ENCODE measurements at regions not wholly inside any gene's neighbourhood (a gene's known extent, or its start where the extent isn't known, plus 50 kb on each side); places are given as distances from the start of the nearest gene placed in this dataset.
"Not testable (repeated sequence)": the region's sequence is repeated elsewhere in the genome, so short reads cannot be mapped to it uniquely, and the experiment has no call there.

DNA sequence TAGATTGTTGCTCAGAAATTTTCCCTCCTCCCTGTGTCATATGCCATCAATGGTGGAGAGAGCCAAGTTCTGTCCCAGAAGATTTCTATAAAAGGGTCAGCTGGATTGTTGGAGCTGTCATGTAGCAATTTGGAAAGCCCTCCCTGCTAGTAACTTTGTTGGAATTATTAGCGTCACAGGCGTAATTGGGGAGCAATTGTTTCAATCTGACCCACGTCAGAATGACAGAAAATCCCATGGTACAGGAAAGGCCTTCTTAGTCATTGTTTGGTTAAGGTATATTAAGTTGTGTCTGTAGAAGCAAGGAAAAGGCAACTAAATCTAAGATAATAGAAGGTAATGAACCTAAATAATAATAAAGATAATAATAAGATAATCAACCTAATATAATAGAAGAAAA lies 148.4 kb downstream of the PLK2 start:
- H3K36me3 ChIP-seq (ENCODE audit: control insufficient read depth, insufficient read depth, low read length), result no peaks in the 10 kb centered on the region
- no peaks in the 10 kb centered on the region for H3K9me3 ChIP-seq (ENCODE audit: control insufficient read depth, low read length)
- no peaks in the 10 kb centered on the region for H3K4me1 ChIP-seq (ENCODE audit: control insufficient read depth, insufficient read depth, low read length)
- H3K27me3 ChIP-seq (ENCODE audit: control insufficient read depth, insufficient read depth, low read length, poor library complexity, severe bottlenecking), result no peaks in the 10 kb centered on the region
- 95 to 100% methylated on average over 3 of the region's 3 CpGs for WGBS, 2 experiments
- H3K27ac ChIP-seq (ENCODE audit: insufficient read depth, low read depth, low read length, poor library complexity, severe bottlenecking), result no peak overlapping the region
- no peak overlapping the region for H3K4me3 ChIP-seq (ENCODE audit: insufficient read depth, low read depth, low read length)

DNA sequence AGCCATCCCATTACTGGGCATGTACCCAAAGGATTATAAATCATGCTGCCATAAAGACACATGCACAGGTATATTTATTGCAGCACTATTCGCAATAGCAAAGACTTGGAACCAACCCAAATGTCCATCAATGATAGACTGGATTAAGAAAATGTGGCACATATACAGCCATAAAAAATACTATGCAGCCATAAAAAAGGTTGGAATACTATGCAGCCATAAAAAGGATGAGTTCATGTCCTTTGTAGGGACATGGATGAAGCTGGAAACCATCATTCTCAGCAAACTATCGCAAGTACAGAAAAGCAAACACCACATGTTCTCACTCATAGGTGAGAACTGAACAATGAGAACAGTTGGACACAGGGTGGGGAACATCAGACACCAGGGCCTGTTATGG lies 151.5 kb downstream of the PLK2 start:
- H3K36me3 ChIP-seq (ENCODE audit: control insufficient read depth, insufficient read depth, low read length); H3K27ac ChIP-seq (ENCODE audit: insufficient read depth, low read depth, low read length, poor library complexity, severe bottlenecking); H3K9me3 ChIP-seq (ENCODE audit: control insufficient read depth, low read length); H3K4me3 ChIP-seq (ENCODE audit: insufficient read depth, low read depth, low read length); H3K27me3 ChIP-seq (ENCODE audit: control insufficient read depth, insufficient read depth, low read length, poor library complexity, severe bottlenecking); H3K4me1 ChIP-seq (ENCODE audit: control insufficient read depth, insufficient read depth, low read length): not testable (repeated sequence)
- 77 to 100% methylated on average over 1 to 2 of the region's 2 CpGs for WGBS, 2 experiments

DNA sequence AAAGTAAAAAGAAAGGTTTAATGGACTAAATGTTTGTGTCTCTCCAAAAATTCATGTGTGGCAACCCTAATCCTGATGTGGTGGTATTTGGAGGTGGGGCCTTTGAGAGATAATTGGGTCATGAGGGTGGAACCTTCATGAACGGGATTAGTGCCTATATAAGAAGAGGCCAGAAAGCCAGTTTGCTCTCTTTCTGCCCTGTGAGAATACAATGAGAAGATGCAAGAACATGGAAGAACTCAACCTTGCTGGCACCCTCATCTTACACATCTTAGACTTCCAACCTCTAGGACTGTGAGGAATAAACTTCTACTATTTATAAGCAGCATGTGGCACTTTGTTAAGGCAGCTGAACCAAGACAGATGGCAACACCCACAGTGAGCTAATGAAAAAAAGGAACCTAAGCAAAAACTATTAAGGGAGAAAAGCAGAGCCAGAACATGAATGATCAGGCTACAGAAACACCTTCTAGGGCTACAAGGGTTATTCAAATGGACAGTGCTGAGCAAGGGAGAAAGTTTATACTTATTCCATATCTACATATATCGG lies 159.5 kb downstream of the PLK2 start:
- Histone ChIP-seq H3K36me3 (ENCODE audit: control insufficient read depth, insufficient read depth, low read length) (no peaks in the 10 kb centered on the region), H3K4me1 (ENCODE audit: control insufficient read depth, insufficient read depth, low read length) (no peaks in the 10 kb centered on the region), H3K4me3 (ENCODE audit: insufficient read depth, low read depth, low read length) (no peak overlapping the region), H3K27ac (ENCODE audit: insufficient read depth, low read depth, low read length, poor library complexity, severe bottlenecking) (no peak overlapping the region), H3K9me3 (ENCODE audit: control insufficient read depth, low read length) (no peaks in the 10 kb centered on the region), H3K27me3 (ENCODE audit: control insufficient read depth, insufficient read depth, low read length, poor library complexity, severe bottlenecking) (no peaks in the 10 kb centered on the region)
- WGBS, 2 experiments, result 92 to 94% methylated on average over 2 of the region's 2 CpGs

DNA sequence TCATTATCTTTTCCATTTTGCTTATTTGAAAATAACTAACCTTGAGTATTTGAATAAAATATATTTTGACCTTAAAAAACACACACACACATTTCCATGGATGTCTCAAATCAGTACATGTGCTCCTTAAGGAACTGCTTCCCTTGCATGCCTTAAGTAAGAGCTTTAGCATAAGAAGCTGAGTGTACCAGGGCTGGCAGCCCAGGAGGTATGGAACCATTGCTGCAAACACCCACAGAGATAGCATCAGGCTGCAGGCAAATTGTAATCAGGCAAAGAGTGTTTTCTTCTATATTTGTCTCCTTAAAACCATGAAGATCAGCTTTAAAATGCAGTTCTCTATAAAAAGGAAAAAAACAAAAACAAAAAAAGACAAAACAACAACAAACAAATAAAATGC lies 160.6 kb downstream of the PLK2 start:
- H3K36me3 ChIP-seq (ENCODE audit: control insufficient read depth, insufficient read depth, low read length), result no peaks in the 10 kb centered on the region
- no peak overlapping the region for H3K4me3 ChIP-seq (ENCODE audit: insufficient read depth, low read depth, low read length)
- no peaks in the 10 kb centered on the region for H3K27me3 ChIP-seq (ENCODE audit: control insufficient read depth, insufficient read depth, low read length, poor library complexity, severe bottlenecking)
- H3K9me3 ChIP-seq (ENCODE audit: control insufficient read depth, low read length), result no peaks in the 10 kb centered on the region
- no peaks in the 10 kb centered on the region for H3K4me1 ChIP-seq (ENCODE audit: control insufficient read depth, insufficient read depth, low read length)
- H3K27ac ChIP-seq (ENCODE audit: insufficient read depth, low read depth, low read length, poor library complexity, severe bottlenecking), result no peak overlapping the region

DNA sequence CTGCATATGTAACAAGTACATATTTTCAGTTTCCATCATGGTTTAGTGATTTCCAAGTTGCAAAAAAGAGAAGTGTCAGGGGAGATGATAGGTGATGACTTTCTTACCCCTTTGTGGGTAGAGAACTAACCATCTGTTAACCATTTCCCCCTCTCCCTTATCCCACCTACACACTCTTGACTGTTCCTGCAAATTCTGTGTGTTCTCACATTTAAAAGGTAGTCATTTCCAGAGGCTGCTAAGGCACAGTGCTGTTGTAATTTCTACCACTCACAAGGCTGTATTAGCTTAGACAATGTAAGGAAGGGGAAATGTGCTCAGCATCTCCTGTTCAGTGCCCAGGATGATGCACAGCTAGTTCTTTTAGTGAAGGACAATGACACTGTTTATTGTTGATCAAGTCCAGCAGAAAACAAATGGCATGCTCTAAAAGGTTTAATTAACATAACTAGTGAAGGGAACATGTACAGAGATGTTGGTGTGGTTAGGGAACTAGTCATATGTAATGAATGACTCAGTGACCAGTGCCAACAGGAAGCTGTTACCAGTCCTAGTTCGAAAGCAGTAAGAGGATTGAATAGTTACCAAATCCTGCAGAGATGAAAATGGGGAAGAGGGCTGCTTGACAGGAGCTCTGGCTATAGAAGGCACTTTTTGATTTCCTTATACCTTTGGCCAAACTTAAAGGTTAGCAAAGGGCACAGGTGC lies 165.1 kb downstream of the PLK2 start:
- Histone ChIP-seq H3K36me3 (ENCODE audit: control insufficient read depth, insufficient read depth, low read length) (no peaks in the 10 kb centered on the region), H3K27ac (ENCODE audit: insufficient read depth, low read depth, low read length, poor library complexity, severe bottlenecking) (no peak overlapping the region), H3K4me1 (ENCODE audit: control insufficient read depth, insufficient read depth, low read length) (no peaks in the 10 kb centered on the region), H3K4me3 (ENCODE audit: insufficient read depth, low read depth, low read length) (no peak overlapping the region), H3K27me3 (ENCODE audit: control insufficient read depth, insufficient read depth, low read length, poor library complexity, severe bottlenecking) (no peaks in the 10 kb centered on the region), H3K9me3 (ENCODE audit: control insufficient read depth, low read length) (no peaks in the 10 kb centered on the region)
- 82 to 89% methylated on average over 1 of the region's 1 CpG for WGBS, 2 experiments

DNA sequence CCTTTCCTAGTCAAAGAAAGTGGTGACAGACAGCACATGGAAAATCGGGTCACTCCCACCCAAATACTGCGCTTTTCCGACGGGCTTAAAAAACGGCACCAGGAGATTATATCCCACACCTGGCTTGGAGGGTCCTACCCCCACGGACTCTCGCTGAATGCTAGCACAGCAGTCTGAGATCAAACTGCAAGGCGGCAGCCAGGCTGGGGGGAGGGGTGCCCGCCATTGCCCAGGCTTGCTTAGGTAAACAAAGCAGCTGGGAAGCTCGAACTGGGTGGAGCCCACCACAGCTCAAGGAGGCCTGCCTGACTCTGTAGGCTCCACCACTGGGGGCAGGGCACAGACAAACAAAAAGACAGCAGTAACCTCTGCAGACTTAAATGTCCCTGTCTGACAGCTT lies 171.6 kb downstream of the PLK2 start:
- H3K9me3 ChIP-seq (ENCODE audit: control insufficient read depth, low read length); H3K4me3 ChIP-seq (ENCODE audit: insufficient read depth, low read depth, low read length); H3K4me1 ChIP-seq (ENCODE audit: control insufficient read depth, insufficient read depth, low read length); H3K27me3 ChIP-seq (ENCODE audit: control insufficient read depth, insufficient read depth, low read length, poor library complexity, severe bottlenecking); H3K27ac ChIP-seq (ENCODE audit: insufficient read depth, low read depth, low read length, poor library complexity, severe bottlenecking); H3K36me3 ChIP-seq (ENCODE audit: control insufficient read depth, insufficient read depth, low read length): not testable (repeated sequence)
- 80% methylated on average over 10 of the region's 10 CpGs for WGBS, 2 experiments

DNA sequence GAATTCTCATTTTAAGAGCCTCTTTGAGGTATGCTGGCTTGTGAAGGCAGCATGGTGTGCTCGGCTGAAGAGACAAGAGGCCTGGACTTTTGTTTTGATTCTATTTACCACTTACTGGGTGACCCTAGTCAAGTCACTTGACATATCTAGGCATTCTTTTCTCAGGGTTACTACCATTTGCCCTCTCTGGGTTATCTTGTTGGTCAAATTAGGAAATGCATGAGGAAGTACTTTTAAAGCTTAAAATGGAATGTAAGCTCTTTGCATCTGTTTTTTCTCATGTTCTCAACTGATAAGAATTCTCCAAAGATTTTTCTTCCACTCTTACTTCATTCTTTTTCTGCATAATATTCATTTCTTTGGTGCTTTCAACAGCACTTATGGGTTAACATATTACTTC lies 173.1 kb downstream of the PLK2 start:
- Histone ChIP-seq H3K4me3 (ENCODE audit: insufficient read depth, low read depth, low read length) (no peak overlapping the region), H3K9me3 (ENCODE audit: control insufficient read depth, low read length) (no peaks in the 10 kb centered on the region), H3K4me1 (ENCODE audit: control insufficient read depth, insufficient read depth, low read length) (no peaks in the 10 kb centered on the region), H3K27ac (ENCODE audit: insufficient read depth, low read depth, low read length, poor library complexity, severe bottlenecking) (no peak overlapping the region), H3K27me3 (ENCODE audit: control insufficient read depth, insufficient read depth, low read length, poor library complexity, severe bottlenecking) (no peaks in the 10 kb centered on the region), H3K36me3 (ENCODE audit: control insufficient read depth, insufficient read depth, low read length) (no peaks in the 10 kb centered on the region)
- WGBS, 2 experiments, result 84 to 85% methylated on average over 1 of the region's 1 CpG

DNA sequence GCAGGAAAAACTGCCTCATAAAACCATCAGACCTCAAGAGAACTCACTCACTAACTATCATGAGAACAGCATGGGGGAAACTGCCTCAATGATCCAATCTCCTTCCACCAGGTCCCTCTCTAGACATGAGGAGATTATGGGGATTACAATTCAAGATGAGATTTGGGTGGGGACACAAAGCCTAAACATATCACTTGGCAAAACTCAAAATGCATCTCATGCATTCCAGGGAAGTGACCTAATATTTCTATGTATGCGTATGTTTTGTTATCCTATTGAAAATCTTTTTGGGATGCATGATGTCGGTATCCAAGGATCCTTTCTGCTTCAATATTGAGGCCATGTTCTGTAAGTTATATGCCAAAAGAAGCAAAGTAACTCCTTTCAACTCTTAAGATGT lies 174.0 kb downstream of the PLK2 start:
- Histone ChIP-seq H3K4me1 (ENCODE audit: control insufficient read depth, insufficient read depth, low read length) (no peaks in the 10 kb centered on the region), H3K4me3 (ENCODE audit: insufficient read depth, low read depth, low read length) (no peak overlapping the region), H3K36me3 (ENCODE audit: control insufficient read depth, insufficient read depth, low read length) (no peaks in the 10 kb centered on the region), H3K27me3 (ENCODE audit: control insufficient read depth, insufficient read depth, low read length, poor library complexity, severe bottlenecking) (no peaks in the 10 kb centered on the region), H3K9me3 (ENCODE audit: control insufficient read depth, low read length) (no peaks in the 10 kb centered on the region), H3K27ac (ENCODE audit: insufficient read depth, low read depth, low read length, poor library complexity, severe bottlenecking) (no peak overlapping the region)
- WGBS, 2 experiments, result 98 to 100% methylated on average over 2 of the region's 2 CpGs

DNA sequence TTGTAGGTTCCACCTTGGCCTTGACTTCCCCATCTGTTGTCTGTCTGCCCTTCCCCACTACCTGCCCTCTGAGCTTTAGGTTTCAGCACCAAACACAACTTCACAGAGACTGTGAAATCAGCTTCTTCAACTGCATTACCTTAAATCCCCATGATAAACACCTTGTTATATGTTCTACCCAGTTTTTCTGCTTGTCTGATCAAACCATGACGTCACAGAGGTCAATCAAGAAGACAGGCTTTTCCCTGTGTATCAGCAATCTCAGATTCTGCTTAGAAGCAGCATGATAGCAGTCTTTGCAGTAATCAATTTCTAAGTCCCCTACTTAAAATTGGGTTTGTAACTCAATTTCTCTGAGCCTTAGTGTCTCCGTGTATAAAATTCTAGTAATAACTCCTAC lies 175.0 kb downstream of the PLK2 start:
- Histone ChIP-seq H3K4me1 (ENCODE audit: control insufficient read depth, insufficient read depth, low read length) (no peaks in the 10 kb centered on the region), H3K27me3 (ENCODE audit: control insufficient read depth, insufficient read depth, low read length, poor library complexity, severe bottlenecking) (no peaks in the 10 kb centered on the region), H3K4me3 (ENCODE audit: insufficient read depth, low read depth, low read length) (no peak overlapping the region), H3K27ac (ENCODE audit: insufficient read depth, low read depth, low read length, poor library complexity, severe bottlenecking) (no peak overlapping the region), H3K9me3 (ENCODE audit: control insufficient read depth, low read length) (no peaks in the 10 kb centered on the region), H3K36me3 (ENCODE audit: control insufficient read depth, insufficient read depth, low read length) (no peaks in the 10 kb centered on the region)
- 89 to 99% methylated on average over 1 to 2 of the region's 2 CpGs for WGBS, 2 experiments

DNA sequence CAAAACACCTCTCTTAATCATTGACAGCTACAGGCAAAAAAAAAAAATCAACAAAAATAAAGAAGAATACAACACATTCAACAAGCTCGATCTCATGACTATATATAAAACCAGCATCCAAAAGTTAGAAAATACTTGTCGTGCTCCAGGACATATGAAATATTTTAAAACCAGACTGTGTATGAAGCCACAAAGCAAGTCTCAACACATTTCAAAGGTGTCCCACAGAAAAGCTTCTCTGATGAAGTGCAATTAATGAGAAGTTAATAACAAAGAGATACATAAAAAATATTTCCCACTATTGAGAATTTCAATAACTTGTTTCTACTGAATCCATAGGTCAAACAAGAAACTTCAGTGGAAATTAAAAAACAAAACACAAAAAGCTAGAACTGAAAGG lies 178.7 kb downstream of the PLK2 start:
- 88 to 94% methylated on average over 2 of the region's 2 CpGs for WGBS, 2 experiments
- Histone ChIP-seq H3K36me3 (ENCODE audit: control insufficient read depth, insufficient read depth, low read length) (no peaks in the 10 kb centered on the region), H3K9me3 (ENCODE audit: control insufficient read depth, low read length) (no peaks in the 10 kb centered on the region)

DNA sequence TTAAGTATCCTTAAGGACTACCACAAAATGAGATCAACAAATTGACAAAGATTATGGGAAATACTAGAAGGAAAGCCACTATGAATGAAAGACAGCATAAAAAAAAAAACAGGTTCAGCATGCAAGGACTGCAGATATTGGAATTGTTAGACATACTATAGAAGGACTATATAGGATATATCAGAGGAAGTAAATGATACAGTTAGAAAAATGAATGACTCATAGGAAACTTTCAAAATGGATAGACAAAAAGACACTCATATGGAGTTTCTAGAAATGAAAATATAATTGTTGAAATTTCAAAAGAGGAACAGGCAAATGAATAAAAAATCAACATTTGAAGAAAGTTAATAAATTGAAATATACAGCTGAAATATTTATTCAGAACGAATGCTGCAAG lies 180.6 kb downstream of the PLK2 start:
- no peaks in the 10 kb centered on the region for H3K4me1 ChIP-seq (ENCODE audit: control insufficient read depth, insufficient read depth, low read length)
- no peaks in the 10 kb centered on the region for H3K9me3 ChIP-seq (ENCODE audit: control insufficient read depth, low read length)
- H3K4me3 ChIP-seq (ENCODE audit: insufficient read depth, low read depth, low read length), result no peak overlapping the region
- no peak overlapping the region for H3K27ac ChIP-seq (ENCODE audit: insufficient read depth, low read depth, low read length, poor library complexity, severe bottlenecking)
- no peaks in the 10 kb centered on the region for H3K27me3 ChIP-seq (ENCODE audit: control insufficient read depth, insufficient read depth, low read length, poor library complexity, severe bottlenecking)
- 83% methylated on average over 1 of the region's 1 CpG; no CpG with 5 or more reads in 1 of the 2 experiments for WGBS, 2 experiments
- H3K36me3 ChIP-seq (ENCODE audit: control insufficient read depth, insufficient read depth, low read length), result no peaks in the 10 kb centered on the region

More for the DNA sequence above, 178.7 kb downstream of the PLK2 start:
- Histone ChIP-seq H3K27ac (ENCODE audit: insufficient read depth, low read depth, low read length, poor library complexity, severe bottlenecking) (no peak overlapping the region), H3K4me3 (ENCODE audit: insufficient read depth, low read depth, low read length) (no peak overlapping the region), H3K27me3 (ENCODE audit: control insufficient read depth, insufficient read depth, low read length, poor library complexity, severe bottlenecking) (no peaks in the 10 kb centered on the region), H3K4me1 (ENCODE audit: control insufficient read depth, insufficient read depth, low read length) (no peaks in the 10 kb centered on the region)

Data from ectodermal cell (in vitro differentiated cells).